ENCODE measurements at regions not wholly inside any gene's neighbourhood (a gene's known extent, or its start where the extent isn't known, plus 50 kb on each side); places are given as distances from the start of the nearest gene placed in this dataset.
"Not testable (repeated sequence)": the region's sequence is repeated elsewhere in the genome, so short reads cannot be mapped to it uniquely, and the experiment has no call there.

GRCh38 chr5:154674029-154674428 is 81.1 kb upstream of the LARP1 start:
- TF ChIP-seq CTCF (conservative IDR thresholded peaks at IDR 0.05; ENCODE audit: control insufficient read depth, insufficient read depth, low read depth, low read length), result no peak
- no peak for DNase-seq (ENCODE audit: low read depth)
- H3K4me3 ChIP-seq (ENCODE audit: control insufficient read depth, low read depth, low read length), result no peak overlapping the region

GRCh38 chr5:154673506-154673905 is 81.7 kb upstream of the LARP1 start:
- DNase-seq (ENCODE audit: low read depth), result peak; percentile 55
- no peak overlapping the region for H3K4me3 ChIP-seq (ENCODE audit: control insufficient read depth, low read depth, low read length)
- no peak for TF ChIP-seq CTCF (conservative IDR thresholded peaks at IDR 0.05; ENCODE audit: control insufficient read depth, insufficient read depth, low read depth, low read length)

GRCh38 chr5:154669913-154670312 is 85.3 kb upstream of the LARP1 start:
- H3K4me3 ChIP-seq (ENCODE audit: control insufficient read depth, low read depth, low read length), result not testable (repeated sequence)

GRCh38 chr5:154669402-154669801 is 85.8 kb upstream of the LARP1 start:
- no peak for DNase-seq (ENCODE audit: low read depth)
- TF ChIP-seq CTCF (conservative IDR thresholded peaks at IDR 0.05; ENCODE audit: control insufficient read depth, insufficient read depth, low read depth, low read length), result no peak
- H3K4me3 ChIP-seq (ENCODE audit: control insufficient read depth, low read depth, low read length), result no peak overlapping the region

More at GRCh38 chr5:154669913-154670312, 85.3 kb upstream of the LARP1 start:
- DNase-seq (ENCODE audit: low read depth), result not testable (repeated sequence)

GRCh38 chr5:154664869-154665268 is 90.3 kb upstream of the LARP1 start:
- H3K4me3 ChIP-seq (ENCODE audit: control insufficient read depth, low read depth, low read length), result no peak overlapping the region
- TF ChIP-seq CTCF (conservative IDR thresholded peaks at IDR 0.05; ENCODE audit: control insufficient read depth, insufficient read depth, low read depth, low read length), result no peak
- no peak for DNase-seq (ENCODE audit: low read depth)

- no peak for TF ChIP-seq CTCF (conservative IDR thresholded peaks at IDR 0.05; ENCODE audit: control insufficient read depth, insufficient read depth, low read depth, low read length)
- no peak overlapping the region for H3K4me3 ChIP-seq (ENCODE audit: control insufficient read depth, low read depth, low read length)
These were observed 91.8 kb upstream of the LARP1 start for GRCh38 chr5:154663424-154663823.

GRCh38 chr5:154654486-154655371 is 100.4 kb upstream of the LARP1 start:
- no peak overlapping the region for H3K4me3 ChIP-seq (ENCODE audit: control insufficient read depth, low read depth, low read length)
- no peak for DNase-seq (ENCODE audit: low read depth)
- TF ChIP-seq CTCF (conservative IDR thresholded peaks at IDR 0.05; ENCODE audit: control insufficient read depth, insufficient read depth, low read depth, low read length), result no peak

More at GRCh38 chr5:154663424-154663823, 91.8 kb upstream of the LARP1 start:
- DNase-seq (ENCODE audit: low read depth), result no peak
